GM18505 (cell line): ENCODE measurements at regions not wholly inside any gene's neighbourhood (a gene's known extent, or its start where the extent isn't known, plus 50 kb on each side); places are given as distances from the start of the nearest gene placed in this dataset.

Experiments
- ATAC-seq: cut with Tn5 transposase; IDR thresholded peaks from one replicate; pipeline ENCODE4 v1.9.1; 2021; ENCODE audit not compliant: unreplicated experiment
- POLR2A ChIP-seq: IDR thresholded peaks from 4 replicates; pipeline ENCODE4 v1.6.1; 2011; ENCODE audit warnings: borderline replicate concordance; ENCODE audit not compliant: insufficient read depth, insufficient read length; ENCODE audit errors: extremely low read depth

GRCh38 chr22:48578138-48579042 lies 1249.3 kb downstream of the BRD1 start:
- no peak for TF ChIP-seq POLR2A
- no peak for ATAC-seq

DNA sequence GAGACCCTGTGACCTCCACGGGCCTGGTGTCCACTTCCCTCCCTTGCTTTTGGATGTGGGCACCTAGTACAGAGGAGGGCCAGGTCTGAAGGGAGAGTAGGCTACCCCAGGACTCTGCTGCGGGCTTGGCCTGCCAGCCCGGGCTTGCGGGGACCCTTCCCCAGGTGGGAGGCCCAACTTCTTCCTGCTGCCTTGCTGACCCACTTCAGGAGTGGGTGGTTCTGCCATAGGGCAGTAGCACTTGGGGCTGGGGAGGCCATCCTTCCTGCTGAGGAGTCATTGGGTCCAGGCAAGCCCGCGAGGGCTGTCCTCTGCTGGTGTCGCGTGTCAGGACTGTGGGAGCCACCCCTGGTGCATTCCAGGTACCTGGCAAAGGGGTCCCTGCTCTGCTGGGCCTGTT lies 1250.0 kb downstream of the BRD1 start:
- ATAC-seq = no peak
- TF ChIP-seq POLR2A = no peak

DNA sequence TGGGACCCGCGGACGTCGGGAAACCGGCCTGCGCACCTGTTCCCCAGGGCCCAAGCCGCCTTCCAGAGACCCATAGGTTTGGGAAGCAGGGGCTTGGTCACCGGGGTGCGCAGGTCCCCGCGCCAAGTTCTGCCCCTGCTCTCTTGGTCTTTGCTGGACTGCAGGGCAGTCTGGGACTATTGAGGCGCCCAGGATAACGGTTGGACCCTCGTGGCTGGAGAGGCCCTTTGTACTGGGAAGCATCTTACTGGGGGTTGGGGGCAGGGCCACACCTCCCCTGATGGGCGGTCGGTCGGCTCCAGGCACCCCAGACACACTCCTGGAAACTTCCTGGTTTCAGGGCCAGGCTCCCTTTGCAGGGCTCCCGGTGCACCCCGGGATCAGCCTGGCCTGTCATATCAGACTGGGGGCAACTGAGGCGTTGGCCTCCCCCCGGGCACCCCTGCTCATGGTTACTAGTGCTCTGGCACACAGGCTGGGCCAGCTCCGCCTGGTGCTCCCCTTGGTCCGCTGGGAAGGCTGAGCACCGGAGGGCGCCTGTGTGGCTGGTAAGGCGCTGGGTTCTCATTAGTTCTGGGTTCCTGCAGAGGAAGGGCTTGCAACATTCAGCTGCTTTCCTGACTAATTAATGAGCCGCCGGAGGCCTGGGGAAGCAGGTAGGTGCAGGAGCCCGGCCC lies 1250.5 kb downstream of the BRD1 start:
- no peak for TF ChIP-seq POLR2A
- ATAC-seq = no peak

DNA sequence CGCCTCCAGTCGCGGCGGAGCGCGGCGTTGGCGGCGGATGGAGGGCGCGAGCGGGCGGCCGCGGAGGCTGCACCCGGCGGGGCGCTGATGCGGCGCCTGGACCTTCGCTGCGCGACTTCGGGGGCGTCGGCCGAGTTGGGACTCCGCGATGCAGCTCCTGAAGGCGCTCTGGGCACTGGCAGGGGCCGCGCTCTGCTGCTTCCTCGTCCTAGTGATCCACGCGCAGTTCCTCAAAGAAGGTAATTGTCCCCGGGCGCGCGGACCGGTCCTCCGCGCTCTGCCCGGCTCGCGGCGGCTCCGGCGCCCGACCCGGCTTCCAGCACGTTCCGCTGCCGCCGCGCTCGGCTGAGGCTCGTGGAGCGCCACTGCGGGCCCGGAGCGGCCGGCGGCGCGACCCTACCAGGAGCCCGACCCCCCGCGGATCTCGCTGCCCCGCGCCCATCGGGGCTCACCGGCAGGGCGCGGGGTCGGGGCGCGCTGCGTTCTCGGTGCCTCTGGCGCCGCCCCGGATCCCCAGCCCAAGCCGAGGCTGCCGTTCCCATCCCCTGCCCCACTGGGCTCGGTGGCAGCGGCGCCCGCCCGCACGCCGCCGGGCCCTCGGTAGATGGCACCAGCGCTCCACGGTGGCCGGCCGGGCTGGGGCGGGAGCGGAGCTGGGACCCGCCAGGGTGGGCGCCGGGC lies 1251.2 kb downstream of the BRD1 start:
- TF ChIP-seq POLR2A = no peak
- ATAC-seq = no peak

- no peak for ATAC-seq
- TF ChIP-seq POLR2A = no peak
Observed at GRCh38 chr22:48575618-48576332, 1251.9 kb downstream of the BRD1 start.

DNA sequence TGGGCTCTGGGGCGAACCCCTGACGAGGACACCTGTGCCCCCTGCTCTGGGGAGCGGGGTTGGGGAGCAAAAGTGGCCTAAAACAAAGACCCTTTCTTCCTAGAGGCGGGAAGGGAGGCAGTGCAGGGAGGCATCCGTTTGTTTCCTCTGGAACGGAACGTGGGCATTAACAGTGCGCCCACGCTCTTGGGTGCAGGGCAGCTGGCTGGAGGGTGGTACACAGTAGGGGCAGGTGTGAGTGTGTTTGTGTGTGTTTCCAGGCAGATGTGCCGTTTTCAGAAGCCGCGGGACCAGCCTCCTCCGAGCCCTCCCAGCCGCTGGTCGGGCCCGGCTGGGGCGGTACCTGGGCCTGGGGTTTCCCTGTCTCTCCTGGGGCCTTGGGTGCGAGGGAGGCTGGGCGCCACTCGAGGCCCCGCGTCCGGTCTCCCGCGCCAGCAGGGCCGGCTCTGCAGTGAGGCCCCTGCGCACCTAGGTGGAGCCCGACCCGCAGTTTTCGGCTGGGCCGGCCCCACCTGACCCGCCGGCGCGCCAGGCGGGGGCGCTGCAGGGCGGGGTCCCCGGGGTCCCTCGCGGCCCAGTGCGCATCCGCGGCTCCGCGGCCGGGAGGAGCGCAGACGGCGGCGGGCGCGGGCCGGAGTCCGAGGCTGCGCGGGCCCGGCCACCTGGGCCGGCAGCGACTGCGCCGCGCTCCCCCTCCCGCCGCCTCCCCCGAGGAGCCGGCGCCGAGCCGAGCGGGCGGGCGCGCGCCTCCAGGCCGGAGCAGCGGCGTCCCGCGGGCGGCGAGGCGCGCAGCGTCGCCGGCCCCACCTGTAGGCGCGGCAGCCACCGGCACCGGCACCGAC lies 1252.7 kb downstream of the BRD1 start:
- ATAC-seq = no peak
- no peak for TF ChIP-seq POLR2A

DNA sequence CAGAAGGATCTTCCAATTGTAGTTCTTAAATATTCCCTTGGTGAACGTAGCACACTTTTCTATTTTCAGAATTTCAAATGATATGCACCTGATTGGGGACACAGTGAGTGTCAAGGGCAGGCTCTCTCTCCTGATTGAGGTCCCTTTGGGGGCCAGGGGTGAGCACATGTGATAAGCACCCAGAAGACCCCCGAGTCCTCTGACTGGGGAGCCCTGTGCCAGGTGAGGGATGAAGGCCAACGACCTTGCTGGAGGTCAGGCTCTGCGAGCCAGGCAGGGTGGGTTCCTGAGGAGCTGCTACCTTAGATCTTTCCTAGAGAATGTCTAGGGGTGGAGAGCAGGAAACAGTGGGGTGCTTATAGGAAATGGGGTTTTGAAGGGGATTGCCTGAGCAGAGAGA lies 1253.9 kb downstream of the BRD1 start:
- ATAC-seq = no peak
- no peak for TF ChIP-seq POLR2A

DNA sequence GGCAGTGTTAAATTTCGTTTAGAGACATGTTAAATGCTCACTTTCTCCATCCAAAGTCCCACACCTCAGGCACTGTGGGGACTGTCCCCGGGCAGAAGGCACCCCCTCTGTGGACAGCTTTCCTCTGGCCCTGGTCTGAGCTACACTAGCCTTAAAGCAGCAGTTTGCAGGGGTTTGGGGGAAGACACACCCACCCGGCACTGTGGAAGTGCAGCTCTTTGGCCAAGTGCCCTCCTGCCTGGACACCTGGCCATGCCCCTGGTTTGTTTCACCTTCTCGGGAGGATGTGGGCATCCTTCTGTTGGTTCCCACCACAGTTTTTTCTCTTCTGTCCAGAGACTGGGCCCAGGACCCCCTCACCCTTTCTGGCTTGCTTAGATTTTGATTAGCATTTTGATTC lies 1254.7 kb downstream of the BRD1 start:
- ATAC-seq = no peak
- TF ChIP-seq POLR2A = no peak

DNA sequence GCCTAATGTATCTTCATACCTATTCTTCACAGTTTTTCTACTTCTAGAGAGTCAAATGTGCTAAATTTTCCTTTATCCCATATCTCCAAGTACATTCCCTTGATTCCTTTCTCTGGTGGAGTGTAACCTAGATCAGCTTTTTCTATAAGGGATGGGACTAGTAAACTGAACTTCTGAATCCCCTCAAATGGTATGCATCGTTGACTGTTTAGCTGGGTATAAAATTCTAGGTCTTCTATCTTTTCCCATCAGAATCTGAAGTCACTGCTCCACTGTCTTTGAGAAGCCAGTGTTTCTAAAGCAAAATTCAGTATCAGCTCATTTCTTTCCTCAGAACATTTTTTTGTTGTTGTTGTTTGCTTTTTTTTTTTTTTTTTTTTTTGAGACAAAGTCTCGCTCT lies 1256.8 kb downstream of the BRD1 start:
- TF ChIP-seq POLR2A = no peak

DNA sequence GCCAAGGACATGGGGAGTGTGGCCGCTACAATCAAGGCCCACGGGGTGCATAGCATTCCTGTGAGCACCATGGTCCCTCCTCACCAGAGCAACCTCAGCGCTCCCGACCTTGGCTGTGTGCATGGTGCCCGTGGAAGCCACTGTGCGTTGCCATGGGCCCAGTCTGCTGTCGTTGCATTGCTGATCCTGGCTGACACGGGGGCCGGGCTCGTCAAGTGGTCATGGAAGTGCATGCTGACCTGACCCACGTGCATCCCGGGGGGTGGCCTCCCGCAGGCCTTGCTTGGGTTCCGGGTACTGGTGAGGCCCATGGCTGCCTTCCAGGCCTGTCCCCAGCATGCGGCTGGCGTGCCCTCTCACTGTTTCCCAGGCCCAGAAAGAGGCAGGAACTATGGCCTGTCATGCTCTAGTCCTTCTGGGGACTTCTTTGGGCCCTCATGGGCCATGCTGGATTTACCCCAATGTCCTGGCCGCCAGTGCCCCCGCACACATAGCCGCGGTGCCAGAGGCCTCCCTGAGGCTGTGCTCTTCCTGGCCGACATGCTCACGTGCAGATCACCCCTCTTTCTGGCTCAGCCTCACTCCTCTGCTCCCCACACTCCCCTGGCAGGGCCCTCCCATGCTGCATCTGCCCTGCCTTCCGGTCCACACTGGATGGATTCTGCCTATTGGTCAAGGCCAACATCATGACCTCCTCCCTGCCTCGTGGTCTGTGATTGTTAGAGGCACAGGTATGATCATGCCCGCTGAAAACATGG lies 1258.0 kb downstream of the BRD1 start:
- no peak for ATAC-seq
- no peak for TF ChIP-seq POLR2A

More for the DNA sequence above, 1256.8 kb downstream of the BRD1 start:
- ATAC-seq = no peak

DNA sequence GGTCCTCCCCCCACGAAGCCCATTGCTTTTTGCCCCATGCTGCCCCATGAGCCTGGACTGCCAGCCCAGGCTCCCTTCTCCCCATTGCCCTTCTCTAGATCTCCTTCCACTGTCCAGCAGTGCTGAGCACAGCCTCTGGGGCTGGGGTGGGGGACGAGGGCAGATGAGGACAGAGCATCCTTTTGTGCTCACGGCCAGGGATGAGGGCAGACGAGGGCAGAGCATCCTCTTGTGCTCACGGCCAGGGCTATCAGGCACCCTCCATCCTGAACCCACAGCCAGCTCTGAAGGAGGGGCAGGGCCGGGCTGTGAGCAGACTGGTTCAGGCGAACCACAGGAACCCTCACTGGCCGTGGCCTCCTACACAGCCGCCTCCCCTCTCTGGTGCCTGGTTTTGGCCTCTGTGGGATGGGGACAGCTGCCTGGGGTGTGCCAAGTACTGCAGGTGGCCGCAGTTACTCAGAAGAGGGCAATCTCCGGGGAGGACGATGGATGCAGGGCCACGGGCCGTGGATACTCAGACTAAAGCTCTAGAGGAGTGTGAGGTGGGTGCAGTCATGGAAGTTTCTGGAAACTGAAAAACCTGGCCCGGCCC lies 1258.8 kb downstream of the BRD1 start:
- TF ChIP-seq POLR2A = no peak
- ATAC-seq = no peak
